ENCODE measurements at regions not wholly inside any gene's neighbourhood (a gene's known extent, or its start where the extent isn't known, plus 50 kb on each side); places are given as distances from the start of the nearest gene placed in this dataset.

- TF ChIP-seq CTCF (IDR thresholded peaks at IDR 0.05) (no peak), POLR2A (IDR thresholded peaks at IDR 0.05) (no peak)
Measured at GRCh38 chr6:40723967-40724366, 136.8 kb upstream of the LRFN2 start.
